Lung (tissue), 11 donors: ENCODE measurements at regions not wholly inside any gene's neighbourhood (a gene's known extent, or its start where the extent isn't known, plus 50 kb on each side); places are given as distances from the start of the nearest gene placed in this dataset.

Experiments used
- ATAC-seq: fragments of 200-7000 bp; cut with Tn5 transposase; one replicate; pipeline ENCODE4 v1.9.1; 2020; ENCODE audit warnings: moderate number of reproducible peaks; ENCODE audit not compliant: insufficient read depth, low FRiP score
- DNase-seq, 3 donors: peaks; one replicate each; pipeline ENCODE4 v3.0.0-alpha.2; 2013 to 2017
- H3K27ac ChIP-seq, 2 donors: one replicate each; pipeline ENCODE4 v1.5.1; 2013; ENCODE audit warnings: mild to moderate bottlenecking in 2 of 2, moderate library complexity in 2 of 2, control low read depth in 1 of 2, inconsistent platforms in 1 of 2, low read depth in 1 of 2, low read length in 1 of 2
- H3K27me3 ChIP-seq, 3 donors: one replicate each; pipeline ENCODE4 v1.5.1; 2013; ENCODE audit warnings: low read length in 2 of 3; ENCODE audit not compliant: control insufficient read depth in 3 of 3, insufficient read depth in 3 of 3
- H3K36me3 ChIP-seq, 4 donors: one replicate each; pipeline ENCODE4 v1.5.1; 2013; ENCODE audit warnings: low read length in 4 of 4, mild to moderate bottlenecking in 1 of 4, moderate library complexity in 1 of 4; ENCODE audit not compliant: control insufficient read depth in 4 of 4, insufficient read depth in 4 of 4
- H3K4me1 ChIP-seq, 5 donors: one replicate each; pipeline ENCODE4 v1.5.1; 2013; ENCODE audit warnings: low read length in 5 of 5, mild to moderate bottlenecking in 2 of 5, moderate library complexity in 1 of 5; ENCODE audit not compliant: control insufficient read depth in 5 of 5, insufficient read depth in 5 of 5
- H3K4me3 ChIP-seq: one replicate; pipeline ENCODE4 v1.5.1; 2013; ENCODE audit warnings: mild to moderate bottlenecking, control low read depth, moderate library complexity
- H3K9ac ChIP-seq, 2 donors: one replicate each; pipeline ENCODE4 v1.5.1; 2013; ENCODE audit warnings: low read length in 2 of 2, control low read depth in 1 of 2; ENCODE audit not compliant: insufficient read depth in 1 of 2
- H3K9me3 ChIP-seq, 4 donors: one replicate each; pipeline ENCODE4 v1.5.1; 2013; ENCODE audit warnings: low read length in 3 of 4, mild to moderate bottlenecking in 1 of 4, moderate library complexity in 1 of 4; ENCODE audit not compliant: control insufficient read depth in 4 of 4, insufficient read depth in 3 of 4
- WGBS, 2 donors: extraction: QIAGEN DNeasy Blood & Tissue Kit; methylation state at CpG; one replicate each; pipeline ENCODE4 v1.1.7; 2013; 5-methylcytosine and 5-hydroxymethylcytosine counted together
- TF ChIP-seq, protein P1 (sequence below): IDR thresholded peaks from 2 replicates; pipeline ENCODE4 v1.5.1; 2012; ENCODE audit warnings: mild to moderate bottlenecking; ENCODE audit errors: control extremely low read depth, extremely low read depth
- donor health status: control.
- donor health status: control.
- donor health status: Bipolar disorder and iron deficiency.
- donor health status: healthy.
- donor health status: DM: yes; HTN: yes; CAD: no.

DNA sequence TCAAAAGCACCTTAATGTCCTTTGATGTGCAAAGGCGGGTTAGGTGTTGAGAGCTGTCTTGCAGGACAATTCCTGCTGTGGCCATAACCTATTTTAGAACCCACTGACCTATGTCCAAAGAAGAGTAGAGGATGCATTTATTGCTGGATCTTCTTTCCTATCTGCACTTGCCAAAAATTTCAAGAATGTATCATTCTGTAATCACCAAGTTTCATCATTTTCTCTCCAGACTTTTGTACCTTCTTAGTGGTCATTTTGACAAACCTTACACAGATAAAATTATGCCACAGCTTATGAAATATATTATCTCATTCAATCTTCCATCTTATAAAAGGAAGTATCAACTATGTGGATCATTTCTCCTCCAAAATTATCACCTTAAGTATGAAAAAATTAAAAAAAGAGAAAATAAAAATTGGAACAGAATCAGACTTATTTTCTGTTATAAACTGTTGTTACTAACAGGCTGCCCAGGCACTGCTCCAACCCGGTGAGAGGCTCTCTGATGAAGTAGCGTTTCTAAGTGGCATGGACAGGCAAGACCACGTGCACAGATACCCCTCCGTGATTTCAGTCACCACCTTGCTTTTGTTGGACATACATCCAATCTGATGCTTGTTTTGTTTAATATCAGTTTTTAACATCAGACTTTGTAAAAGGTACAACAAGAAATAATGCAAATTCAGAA lies 559.9 kb upstream of the ID2 start:
- Histone ChIP-seq H3K36me3 (no peaks in the 10 kb centered on the region), H3K4me1 (peaks cover 0 to 53% (median 30%) of the 10 kb centered on the region in 5 donors), H3K27me3 (no peaks in the 10 kb centered on the region), H3K27ac (no peak overlapping the region), H3K9ac (no peak overlapping the region), H3K9me3 (no peaks in the 10 kb centered on the region), H3K4me3 (no peak overlapping the region)
- no peak for ATAC-seq
- 69 to 82% methylated on average over 5 of the region's 5 CpGs for WGBS, 2 donors
- TF ChIP-seq, protein P1, sequence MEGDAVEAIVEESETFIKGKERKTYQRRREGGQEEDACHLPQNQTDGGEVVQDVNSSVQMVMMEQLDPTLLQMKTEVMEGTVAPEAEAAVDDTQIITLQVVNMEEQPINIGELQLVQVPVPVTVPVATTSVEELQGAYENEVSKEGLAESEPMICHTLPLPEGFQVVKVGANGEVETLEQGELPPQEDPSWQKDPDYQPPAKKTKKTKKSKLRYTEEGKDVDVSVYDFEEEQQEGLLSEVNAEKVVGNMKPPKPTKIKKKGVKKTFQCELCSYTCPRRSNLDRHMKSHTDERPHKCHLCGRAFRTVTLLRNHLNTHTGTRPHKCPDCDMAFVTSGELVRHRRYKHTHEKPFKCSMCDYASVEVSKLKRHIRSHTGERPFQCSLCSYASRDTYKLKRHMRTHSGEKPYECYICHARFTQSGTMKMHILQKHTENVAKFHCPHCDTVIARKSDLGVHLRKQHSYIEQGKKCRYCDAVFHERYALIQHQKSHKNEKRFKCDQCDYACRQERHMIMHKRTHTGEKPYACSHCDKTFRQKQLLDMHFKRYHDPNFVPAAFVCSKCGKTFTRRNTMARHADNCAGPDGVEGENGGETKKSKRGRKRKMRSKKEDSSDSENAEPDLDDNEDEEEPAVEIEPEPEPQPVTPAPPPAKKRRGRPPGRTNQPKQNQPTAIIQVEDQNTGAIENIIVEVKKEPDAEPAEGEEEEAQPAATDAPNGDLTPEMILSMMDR, result no peak
- no peak for DNase-seq

DNA sequence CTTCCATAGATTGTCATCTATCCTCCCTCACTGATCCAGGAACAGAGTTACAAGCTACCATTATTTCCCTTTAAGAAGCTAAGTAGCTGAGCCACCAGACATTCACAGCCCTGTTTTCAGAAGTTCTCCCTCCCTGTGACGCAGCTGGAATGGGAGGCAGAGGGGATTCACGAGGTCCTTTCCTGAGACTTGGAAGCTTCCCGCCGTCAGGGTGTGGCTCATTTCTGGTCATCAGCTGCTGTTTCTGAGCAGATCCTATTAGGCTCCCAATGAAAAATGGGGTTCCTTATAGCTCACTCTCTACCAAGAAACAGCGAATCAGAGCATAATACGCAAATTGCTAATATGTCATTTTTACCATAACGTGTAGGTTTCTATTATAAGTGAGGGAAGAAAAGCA lies 559.3 kb upstream of the ID2 start:
- Histone ChIP-seq H3K36me3 (no peaks in the 10 kb centered on the region), H3K9me3 (no peaks in the 10 kb centered on the region), H3K4me3 (no peak overlapping the region), H3K4me1 (peaks cover 0 to 53% (median 30%) of the 10 kb centered on the region in 5 donors), H3K27ac (no peak overlapping the region), H3K27me3 (no peaks in the 10 kb centered on the region), H3K9ac (no peak overlapping the region)
- WGBS, 2 donors, result 74 to 77% methylated on average over 7 of the region's 7 CpGs
- DNase-seq, result no peak
- TF ChIP-seq, protein P1, result no peak
- no peak for ATAC-seq

DNA sequence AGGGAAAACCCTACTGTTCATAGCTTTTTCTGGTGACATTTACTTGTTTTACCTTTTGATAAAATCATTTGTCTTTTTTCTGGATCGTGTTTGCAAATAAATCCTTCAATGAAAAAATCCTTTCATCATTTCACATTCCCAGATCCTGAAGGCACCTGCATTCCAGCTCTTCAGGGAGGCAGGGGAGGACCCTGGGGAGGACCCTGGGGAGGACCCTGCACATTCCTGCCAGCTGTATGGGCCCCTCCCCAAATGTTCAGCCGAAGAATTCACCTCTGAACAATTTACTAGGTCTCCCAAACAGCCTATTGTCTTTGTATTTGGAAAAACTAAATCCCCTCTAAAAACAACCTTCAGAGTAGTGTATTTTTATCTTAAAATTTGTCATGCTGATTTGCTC lies 558.4 kb upstream of the ID2 start:
- 66 to 83% methylated on average over 2 of the region's 2 CpGs for WGBS, 2 donors
- Histone ChIP-seq H3K9me3 (no peaks in the 10 kb centered on the region), H3K27ac (no peak overlapping the region), H3K9ac (no peak overlapping the region), H3K27me3 (no peaks in the 10 kb centered on the region), H3K4me1 (peaks cover 0 to 51% (median 23%) of the 10 kb centered on the region in 5 donors), H3K4me3 (no peak overlapping the region), H3K36me3 (no peaks in the 10 kb centered on the region)
- TF ChIP-seq, protein P1, result no peak
- ATAC-seq (no peak), DNase-seq (no peak)
